ENCODE measurements at regions not wholly inside any gene's neighbourhood (a gene's known extent, or its start where the extent isn't known, plus 50 kb on each side); places are given as distances from the start of the nearest gene placed in this dataset.
A peak's percentile ranks its signal among the peaks of the same experiment; 100 is the strongest.

DNA sequence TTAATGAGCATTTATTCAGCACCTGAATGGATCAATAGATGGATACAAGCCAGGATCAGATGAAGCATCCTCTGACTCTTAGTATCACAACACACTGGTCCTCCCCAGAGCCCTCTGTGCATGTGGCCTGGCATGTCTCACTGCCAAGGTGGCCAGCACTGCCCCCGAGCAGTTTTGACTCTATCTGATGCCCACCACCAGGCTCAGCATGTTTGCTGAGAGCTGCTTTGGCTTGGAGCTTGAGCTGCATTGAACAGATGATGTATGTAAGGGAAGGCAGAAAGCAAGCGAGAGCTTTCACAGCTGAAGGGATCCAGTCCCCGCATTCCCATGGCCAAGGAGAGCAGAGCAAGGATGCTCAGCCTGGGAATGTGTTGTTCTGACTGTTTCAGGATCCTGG lies 320.3 kb downstream of the BUD13 start:
- H3K9me3 Mint-ChIP-seq = peaks cover 29% of the 10 kb centered on the region
- no peak overlapping the region for H3K9ac ChIP-seq (ENCODE audit: extremely low read depth, low read length, poor library complexity, severe bottlenecking)
- H3K27ac ChIP-seq (ENCODE audit: low read depth, low read length) = no peak overlapping the region
- no peaks in the 10 kb centered on the region for H3K36me3 ChIP-seq (ENCODE audit: control insufficient read depth, insufficient read depth, low read length)
- H3K4me3 ChIP-seq (ENCODE audit: low read length) = no peak overlapping the region
- no peaks in the 10 kb centered on the region for H3K27me3 ChIP-seq (ENCODE audit: control insufficient read depth, insufficient read depth, low read length, poor library complexity, severe bottlenecking)
- no peak overlapping the region for H3K27ac Mint-ChIP-seq
- peaks cover 8% of the 10 kb centered on the region for H3K4me1 ChIP-seq (ENCODE audit: control insufficient read depth, insufficient read depth, low read length)
- peaks cover 35% of the 10 kb centered on the region for H3K4me1 Mint-ChIP-seq
- no peak overlapping the region for H3K4me3 Mint-ChIP-seq
- H3K9me3 ChIP-seq (ENCODE audit: control insufficient read depth, low read length) = peaks cover 27% of the 10 kb centered on the region
- H3K36me3 Mint-ChIP-seq (ENCODE audit: low read depth) = peaks cover 2% of the 10 kb centered on the region
- WGBS, 2 experiments (ENCODE audit: insufficient coverage in 1 of 2, insufficient read length in 1 of 2) = 95% methylated on average over 2 to 3 of the region's 3 CpGs
- TF ChIP-seq, protein P1, sequence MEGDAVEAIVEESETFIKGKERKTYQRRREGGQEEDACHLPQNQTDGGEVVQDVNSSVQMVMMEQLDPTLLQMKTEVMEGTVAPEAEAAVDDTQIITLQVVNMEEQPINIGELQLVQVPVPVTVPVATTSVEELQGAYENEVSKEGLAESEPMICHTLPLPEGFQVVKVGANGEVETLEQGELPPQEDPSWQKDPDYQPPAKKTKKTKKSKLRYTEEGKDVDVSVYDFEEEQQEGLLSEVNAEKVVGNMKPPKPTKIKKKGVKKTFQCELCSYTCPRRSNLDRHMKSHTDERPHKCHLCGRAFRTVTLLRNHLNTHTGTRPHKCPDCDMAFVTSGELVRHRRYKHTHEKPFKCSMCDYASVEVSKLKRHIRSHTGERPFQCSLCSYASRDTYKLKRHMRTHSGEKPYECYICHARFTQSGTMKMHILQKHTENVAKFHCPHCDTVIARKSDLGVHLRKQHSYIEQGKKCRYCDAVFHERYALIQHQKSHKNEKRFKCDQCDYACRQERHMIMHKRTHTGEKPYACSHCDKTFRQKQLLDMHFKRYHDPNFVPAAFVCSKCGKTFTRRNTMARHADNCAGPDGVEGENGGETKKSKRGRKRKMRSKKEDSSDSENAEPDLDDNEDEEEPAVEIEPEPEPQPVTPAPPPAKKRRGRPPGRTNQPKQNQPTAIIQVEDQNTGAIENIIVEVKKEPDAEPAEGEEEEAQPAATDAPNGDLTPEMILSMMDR (conservative IDR thresholded peaks at IDR 0.05) = no peak
- no peak for DNase-seq
- no peaks in the 10 kb centered on the region for H3K27me3 Mint-ChIP-seq (ENCODE audit: insufficient read depth)

DNA sequence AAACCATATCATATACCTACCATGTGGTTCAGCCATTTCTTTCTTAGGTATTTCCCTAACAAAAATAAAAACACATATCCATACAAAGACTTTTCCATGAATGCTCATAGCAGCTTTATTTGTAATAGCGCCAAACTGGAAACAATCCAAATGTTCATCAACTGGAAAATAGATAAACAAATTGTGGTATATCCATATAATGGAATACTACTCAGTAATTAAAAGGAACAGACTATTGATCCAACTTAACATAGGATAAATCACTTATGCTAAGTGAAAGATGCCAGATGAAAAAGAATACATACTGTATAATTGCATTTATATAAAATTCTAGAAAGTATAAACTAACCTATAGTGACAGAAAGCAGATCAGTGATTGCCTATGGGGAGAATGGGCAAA lies 323.3 kb downstream of the BUD13 start:
- no peak overlapping the region for H3K4me3 Mint-ChIP-seq
- peaks cover 36% of the 10 kb centered on the region for H3K4me1 Mint-ChIP-seq
- H3K36me3 Mint-ChIP-seq (ENCODE audit: low read depth) = peaks cover 2% of the 10 kb centered on the region
- TF ChIP-seq, protein P1 (conservative IDR thresholded peaks at IDR 0.05) = no peak
- no peak for DNase-seq
- Histone ChIP-seq H3K9ac (ENCODE audit: extremely low read depth, low read length, poor library complexity, severe bottlenecking) (no peak overlapping the region), H3K27me3 (ENCODE audit: control insufficient read depth, insufficient read depth, low read length, poor library complexity, severe bottlenecking) (no peaks in the 10 kb centered on the region), H3K4me1 (ENCODE audit: control insufficient read depth, insufficient read depth, low read length) (peaks cover 5% of the 10 kb centered on the region), H3K4me3 (ENCODE audit: low read length) (peak overlapping the region; percentile 58), H3K27ac (ENCODE audit: low read depth, low read length) (no peak overlapping the region), H3K36me3 (ENCODE audit: control insufficient read depth, insufficient read depth, low read length) (no peaks in the 10 kb centered on the region), H3K9me3 (ENCODE audit: control insufficient read depth, low read length) (peaks cover 27% of the 10 kb centered on the region)
- H3K27me3 Mint-ChIP-seq (ENCODE audit: insufficient read depth) = no peaks in the 10 kb centered on the region
- no peak overlapping the region for H3K27ac Mint-ChIP-seq
- H3K9me3 Mint-ChIP-seq = peaks cover 29% of the 10 kb centered on the region
- 100% methylated on average over 1 of the region's 1 CpG; no CpG with 5 or more reads in 1 of the 2 experiments for WGBS, 2 experiments (ENCODE audit: insufficient coverage in 1 of 2, insufficient read length in 1 of 2)

DNA sequence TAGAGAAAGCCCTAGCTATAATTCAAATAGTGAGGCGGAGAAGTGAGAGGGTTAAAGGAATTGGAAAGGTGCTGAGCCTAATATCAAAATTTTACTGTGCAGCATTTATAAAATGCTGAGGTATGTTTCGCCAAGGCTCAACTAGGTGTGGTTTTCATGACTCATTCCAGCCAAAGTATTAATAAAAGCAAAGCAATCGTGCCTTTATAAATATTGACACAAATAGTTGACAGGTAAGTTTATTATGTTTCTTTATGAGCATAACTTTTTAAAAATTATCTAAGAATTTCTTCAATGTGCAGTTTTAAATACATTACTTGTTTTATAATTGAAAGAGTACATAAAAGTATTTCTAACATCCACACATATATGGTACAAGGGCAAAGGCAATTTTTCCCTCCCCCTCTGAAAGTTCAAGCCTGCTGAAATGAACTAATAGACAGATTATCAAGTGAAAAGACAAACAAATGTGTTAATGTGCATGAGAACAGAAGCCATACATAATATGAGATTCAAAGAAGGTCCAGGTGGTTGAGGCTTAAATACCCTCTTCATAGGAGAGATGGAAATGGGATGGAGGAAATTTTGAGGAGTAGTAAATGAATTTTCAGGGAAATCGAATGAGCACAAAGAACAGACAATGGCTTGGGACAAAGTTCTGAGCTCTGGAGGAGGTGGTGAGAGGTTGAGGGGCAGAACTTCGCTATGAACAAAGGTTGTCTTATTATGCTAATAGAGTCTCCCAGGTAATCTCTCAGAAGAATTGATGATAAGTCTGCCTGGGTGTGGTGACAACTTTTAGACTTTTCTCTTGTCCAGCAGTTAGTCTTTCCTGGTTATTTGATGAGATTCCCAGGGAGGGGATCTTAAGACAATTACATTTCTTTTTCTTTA lies 326.5 kb downstream of the BUD13 start:
- H3K9ac ChIP-seq (ENCODE audit: extremely low read depth, low read length, poor library complexity, severe bottlenecking) = no peak overlapping the region
- H3K4me1 ChIP-seq (ENCODE audit: control insufficient read depth, insufficient read depth, low read length) = peaks cover 5% of the 10 kb centered on the region
- Mint-ChIP-seq H3K27ac (no peak overlapping the region), H3K4me1 (peaks cover 23% of the 10 kb centered on the region), H3K4me3 (no peak overlapping the region), H3K36me3 (ENCODE audit: low read depth) (peaks cover 5% of the 10 kb centered on the region), H3K9me3 (peaks cover 47% of the 10 kb centered on the region), H3K27me3 (ENCODE audit: insufficient read depth) (no peaks in the 10 kb centered on the region)
- peaks cover 48% of the 10 kb centered on the region for H3K9me3 ChIP-seq (ENCODE audit: control insufficient read depth, low read length)
- WGBS, 2 experiments (ENCODE audit: insufficient coverage in 1 of 2, insufficient read length in 1 of 2) = 51 to 74% methylated on average over 3 to 4 of the region's 5 CpGs
- TF ChIP-seq, protein P1 (conservative IDR thresholded peaks at IDR 0.05) = no peak
- DNase-seq = no peak
- peak overlapping the region; percentile 3 for H3K27ac ChIP-seq (ENCODE audit: low read depth, low read length)
- no peaks in the 10 kb centered on the region for H3K27me3 ChIP-seq (ENCODE audit: control insufficient read depth, insufficient read depth, low read length, poor library complexity, severe bottlenecking)
- no peaks in the 10 kb centered on the region for H3K36me3 ChIP-seq (ENCODE audit: control insufficient read depth, insufficient read depth, low read length)
- no peak overlapping the region for H3K4me3 ChIP-seq (ENCODE audit: low read length)

Measured in endodermal cell (in vitro differentiated cells).